Gastroesophageal sphincter (tissue), 3 donors: ENCODE measurements at regions not wholly inside any gene's neighbourhood (a gene's known extent, or its start where the extent isn't known, plus 50 kb on each side); places are given as distances from the start of the nearest gene placed in this dataset.

Experiments
- CTCF ChIP-seq, 4 experiments: fragments of 200-600 bp in 2 of 4; fragments of 450-650 bp in 2 of 4; sonication (generic) in 1 of 4; IDR thresholded peaks; one replicate each; pipeline ENCODE4 v1.5.1; 2017 to 2019; ENCODE audit warnings: antibody characterized with exemption in 4 of 4, mild to moderate bottlenecking in 2 of 4, moderate library complexity in 2 of 4
- POLR2A ChIP-seq, 2 donors: fragments of 450-650 bp; IDR thresholded peaks; one replicate each; pipeline ENCODE4 v1.6.1; 2017; ENCODE audit warnings: antibody characterized with exemption in 2 of 2, mild to moderate bottlenecking in 2 of 2, moderate library complexity in 1 of 2
- POLR2AphosphoS5 ChIP-seq: sonication (generic); formaldehyde crosslinking; IDR thresholded peaks from one replicate; pipeline ENCODE4 v1.6.1; 2017; ENCODE audit warnings: antibody characterized with exemption

- TF ChIP-seq CTCF (IDR thresholded peaks at IDR 0.05) (no peak), POLR2A (IDR thresholded peaks at IDR 0.05) (no peak), POLR2AphosphoS5 (no peak)
Measured at GRCh38 chr6:26269531-26270485, 95.2 kb upstream of the BTN3A2 start.
